ENCODE measurements at regions not wholly inside any gene's neighbourhood (a gene's known extent, or its start where the extent isn't known, plus 50 kb on each side); places are given as distances from the start of the nearest gene placed in this dataset.

- Histone ChIP-seq H3K18ac (ENCODE audit: insufficient read length, low read depth, low read length) (no peak overlapping the region), H3K9me3 (ENCODE audit: control insufficient read depth, low read depth, low read length) (no peaks in the 10 kb centered on the region), H2AK5ac (ENCODE audit: insufficient read length, low read length) (no peak overlapping the region), H3K14ac (ENCODE audit: insufficient read depth, low read length) (no peak overlapping the region), H3K4me2 (ENCODE audit: insufficient read depth, insufficient read length, low read length) (no peak overlapping the region), H3K9ac (ENCODE audit: extremely low read depth, insufficient read length, low read length) (no peak overlapping the region), H4K5ac (ENCODE audit: insufficient read length, low read depth, low read length) (no peak overlapping the region), H3T11ph (ENCODE audit: low read length) (no peak overlapping the region), H4K8ac (replicated peaks; ENCODE audit: insufficient read length, low read depth, low read length) (no peak overlapping the region), H3K4me1 (ENCODE audit: insufficient read depth, low read length) (no peaks in the 10 kb centered on the region), H3K27me3 (ENCODE audit: insufficient read depth, low read length) (no peaks in the 10 kb centered on the region), H2AFZ (ENCODE audit: low read length) (no peak overlapping the region), H2BK5ac (ENCODE audit: insufficient read length, low read length) (no peak overlapping the region), H2BK12ac (ENCODE audit: insufficient read length, low read depth, low read length) (no peak overlapping the region), H3K79me1 (ENCODE audit: insufficient read depth, low read depth, low read length, poor library complexity, severe bottlenecking) (no peaks in the 10 kb centered on the region), H3K56ac (ENCODE audit: insufficient read length, low read depth, low read length) (no peak overlapping the region), H4K20me1 (ENCODE audit: control insufficient read depth, insufficient read depth, insufficient read length) (no peaks in the 10 kb centered on the region), H3K27ac (ENCODE audit: insufficient read length, low read depth, low read length) (no peak overlapping the region), H3K4ac (ENCODE audit: low read depth, low read length) (no peak overlapping the region), H2BK20ac (ENCODE audit: low read depth, low read length, poor library complexity, severe bottlenecking) (no peak overlapping the region), H3K79me2 (ENCODE audit: insufficient read depth, low read length) (no peaks in the 10 kb centered on the region), H3K23ac (ENCODE audit: insufficient read length, low read depth, low read length) (no peak overlapping the region), H3K23me2 (ENCODE audit: insufficient read length, low read depth, low read length, poor library complexity, severe bottlenecking) (no peaks in the 10 kb centered on the region), H2BK15ac (ENCODE audit: low read depth, low read length) (no peak overlapping the region), H4K91ac (ENCODE audit: insufficient read length, low read depth, low read length) (no peak overlapping the region), H2BK120ac (ENCODE audit: low read depth, low read length, poor library complexity, severe bottlenecking) (no peak overlapping the region)
- H3K9me3 Mint-ChIP-seq: no peaks in the 10 kb centered on the region
- peaks cover 5 to 8% of the 10 kb centered on the region in 2 experiments; a peak in 3 of 4 replicates for H3K4me1 Mint-ChIP-seq
- no peak overlapping the region for H3K27ac Mint-ChIP-seq
- no peaks in the 10 kb centered on the region for H3K36me3 Mint-ChIP-seq (ENCODE audit: insufficient read depth in 1 of 3, low read depth in 3 of 3)
- no peaks in the 10 kb centered on the region for H3K27me3 Mint-ChIP-seq (ENCODE audit: low read depth)
- no peak for DNase-seq
- no peak overlapping the region for H3K4me3 Mint-ChIP-seq
- TF ChIP-seq CTCF (conservative IDR thresholded peaks at IDR 0.05): no peak
These were observed 56.1 kb downstream of the TWIST1 start for GRCh38 chr7:19061331-19061730.

Measured in H9 (cell line).